ENCODE measurements at regions not wholly inside any gene's neighbourhood (a gene's known extent, or its start where the extent isn't known, plus 50 kb on each side); places are given as distances from the start of the nearest gene placed in this dataset.

- H3K79me2 ChIP-seq (ENCODE audit: insufficient read depth, low read length): no peaks in the 10 kb centered on the region
- Mint-ChIP-seq H3K4me1 (peaks cover 0 to 3% of the 10 kb centered on the region in 2 experiments; a peak in 1 of 4 replicates), H3K4me3 (no peak overlapping the region), H3K36me3 (ENCODE audit: insufficient read depth in 1 of 3, low read depth in 3 of 3) (no peaks in the 10 kb centered on the region), H3K9me3 (no peaks in the 10 kb centered on the region), H3K27me3 (ENCODE audit: low read depth) (peaks cover 2% of the 10 kb centered on the region), H3K27ac (no peak overlapping the region; a peak in 1 of 7 replicates)
- no peak overlapping the region for H2AFZ ChIP-seq (ENCODE audit: low read length)
- H3K27me3 ChIP-seq (ENCODE audit: insufficient read depth, low read length): no peaks in the 10 kb centered on the region
- no peak overlapping the region for H4K8ac ChIP-seq (replicated peaks; ENCODE audit: insufficient read length, low read depth, low read length)
- H2BK5ac ChIP-seq (ENCODE audit: insufficient read length, low read length): no peak overlapping the region
- H2BK12ac ChIP-seq (ENCODE audit: insufficient read length, low read depth, low read length): no peak overlapping the region
- H3K18ac ChIP-seq (ENCODE audit: insufficient read length, low read depth, low read length): no peak overlapping the region
- no peaks in the 10 kb centered on the region for H3K9me3 ChIP-seq (ENCODE audit: control insufficient read depth, low read depth, low read length)
- H2AK5ac ChIP-seq (ENCODE audit: insufficient read length, low read length): no peak overlapping the region
- DNase-seq: no peak
- no peak overlapping the region for H3K4ac ChIP-seq (ENCODE audit: low read depth, low read length)
- no peak overlapping the region for H2BK120ac ChIP-seq (ENCODE audit: low read depth, low read length, poor library complexity, severe bottlenecking)
- H4K5ac ChIP-seq (ENCODE audit: insufficient read length, low read depth, low read length): no peak overlapping the region
- no peak overlapping the region for H4K91ac ChIP-seq (ENCODE audit: insufficient read length, low read depth, low read length)
- H3K23ac ChIP-seq (ENCODE audit: insufficient read length, low read depth, low read length): no peak overlapping the region
- H2BK15ac ChIP-seq (ENCODE audit: low read depth, low read length): no peak overlapping the region
- no peak overlapping the region for H2BK20ac ChIP-seq (ENCODE audit: low read depth, low read length, poor library complexity, severe bottlenecking)
- no peak overlapping the region; the same call in 1 of the 2 replicates for H3K14ac ChIP-seq (ENCODE audit: insufficient read depth, low read length)
- no peak overlapping the region for H3T11ph ChIP-seq (ENCODE audit: low read length)
- H3K4me1 ChIP-seq (ENCODE audit: insufficient read depth, low read length): no peaks in the 10 kb centered on the region
- H3K56ac ChIP-seq (ENCODE audit: insufficient read length, low read depth, low read length): no peak overlapping the region
- no peak for TF ChIP-seq CTCF (conservative IDR thresholded peaks at IDR 0.05)
- no peaks in the 10 kb centered on the region for H3K23me2 ChIP-seq (ENCODE audit: insufficient read length, low read depth, low read length, poor library complexity, severe bottlenecking)
- no peak overlapping the region for H3K27ac ChIP-seq (ENCODE audit: insufficient read length, low read depth, low read length)
- no peaks in the 10 kb centered on the region for H4K20me1 ChIP-seq (ENCODE audit: control insufficient read depth, insufficient read depth, insufficient read length)
- H3K4me2 ChIP-seq (ENCODE audit: insufficient read depth, insufficient read length, low read length): no peak overlapping the region
- H3K79me1 ChIP-seq (ENCODE audit: insufficient read depth, low read depth, low read length, poor library complexity, severe bottlenecking): no peaks in the 10 kb centered on the region
- H3K9ac ChIP-seq (ENCODE audit: extremely low read depth, insufficient read length, low read length): no peak overlapping the region
- no CpG with 5 or more reads among the region's 17 CpGs for WGBS (ENCODE audit: extremely low coverage, insufficient read length, low lambda C conversion rate)
These were observed 156.3 kb downstream of the TTC32 start for GRCh38 chr2:19745318-19746136.

All from H9 (cell line).